ENCODE measurements at regions not wholly inside any gene's neighbourhood (a gene's known extent, or its start where the extent isn't known, plus 50 kb on each side); places are given as distances from the start of the nearest gene placed in this dataset.

GRCh38 chr6:50102676-50103075 is 52.9 kb upstream of the DEFB112 start:
- no peak overlapping the region for H3K4me3 Mint-ChIP-seq
- H3K36me3 Mint-ChIP-seq = no peaks in the 10 kb centered on the region
- no peaks in the 10 kb centered on the region for H3K4me1 ChIP-seq (ENCODE audit: control insufficient read depth in 1 of 2, extremely low read depth in 1 of 2, insufficient read depth in 2 of 2, low read length in 2 of 2)
- ChIA-PET POLR2A (no interaction called here), CTCF (no interaction called here)
- H3K9me3 Mint-ChIP-seq = peaks cover 4 to 14% (median 7%) of the 10 kb centered on the region in 3 donors
- ATAC-seq (replicated peaks in 1 of 4) (no peak), DNase-seq (no peak)
- no peaks in the 10 kb centered on the region for H3K27me3 ChIP-seq (replicated peaks in 1 of 2; ENCODE audit: control insufficient read depth in 2 of 2, extremely low read depth in 1 of 2, insufficient read depth in 2 of 2, low read length in 1 of 2)
- H3K36me3 ChIP-seq (ENCODE audit: control insufficient read depth in 2 of 2, extremely low read depth in 1 of 2, insufficient read depth in 1 of 2, low read length in 1 of 2) = no peaks in the 10 kb centered on the region
- no peaks in the 10 kb centered on the region for H3K4me1 Mint-ChIP-seq
- no peak overlapping the region for H3K4me3 ChIP-seq (ENCODE audit: control insufficient read depth in 1 of 2, extremely low read depth in 1 of 2, low read length in 1 of 2)
- H3K27me3 Mint-ChIP-seq = no peaks in the 10 kb centered on the region
- H3K27ac Mint-ChIP-seq = no peak overlapping the region
- no peaks in the 10 kb centered on the region for H3K9me3 ChIP-seq
- H3K27ac ChIP-seq (ENCODE audit: low read length) = no peak overlapping the region

GRCh38 chr6:50110587-50110986 is 60.9 kb upstream of the DEFB112 start:
- no CpG with 5 or more reads among the region's 2 CpGs for WGBS (ENCODE audit: insufficient coverage)
- Mint-ChIP-seq H3K27ac (no peak overlapping the region), H3K27me3 (no peaks in the 10 kb centered on the region), H3K9me3 (peaks cover 4 to 6% (median 4%) of the 10 kb centered on the region in 3 donors), H3K4me3 (no peak overlapping the region), H3K4me1 (no peaks in the 10 kb centered on the region), H3K36me3 (no peaks in the 10 kb centered on the region)
- DNase-seq (no peak), ATAC-seq (replicated peaks in 1 of 4) (no peak)
- H3K27me3 ChIP-seq (replicated peaks in 1 of 2; ENCODE audit: control insufficient read depth in 2 of 2, extremely low read depth in 1 of 2, insufficient read depth in 2 of 2, low read length in 1 of 2) = no peaks in the 10 kb centered on the region
- no peaks in the 10 kb centered on the region for H3K9me3 ChIP-seq
- no peaks in the 10 kb centered on the region for H3K4me1 ChIP-seq (ENCODE audit: control insufficient read depth in 1 of 2, extremely low read depth in 1 of 2, insufficient read depth in 2 of 2, low read length in 2 of 2)
- POLR2A ChIA-PET = no interaction called here
- CTCF ChIA-PET = no interaction called here
- no peaks in the 10 kb centered on the region for H3K36me3 ChIP-seq (ENCODE audit: control insufficient read depth in 2 of 2, extremely low read depth in 1 of 2, insufficient read depth in 1 of 2, low read length in 1 of 2)
- H3K4me3 ChIP-seq (ENCODE audit: control insufficient read depth in 1 of 2, extremely low read depth in 1 of 2, low read length in 1 of 2) = no peak overlapping the region
- no peak overlapping the region for H3K27ac ChIP-seq (ENCODE audit: low read length)

- DNase-seq (no peak), ATAC-seq (replicated peaks in 1 of 4) (no peak)
- H3K9me3 Mint-ChIP-seq = peaks cover 0 to 4% (median 0%) of the 10 kb centered on the region in 3 donors
- Histone ChIP-seq H3K27ac (ENCODE audit: low read length) (no peak overlapping the region), H3K36me3 (ENCODE audit: control insufficient read depth in 2 of 2, extremely low read depth in 1 of 2, insufficient read depth in 1 of 2, low read length in 1 of 2) (no peaks in the 10 kb centered on the region), H3K9me3 (no peaks in the 10 kb centered on the region), H3K4me3 (ENCODE audit: control insufficient read depth in 1 of 2, extremely low read depth in 1 of 2, low read length in 1 of 2) (no peak overlapping the region), H3K4me1 (ENCODE audit: control insufficient read depth in 1 of 2, extremely low read depth in 1 of 2, insufficient read depth in 2 of 2, low read length in 2 of 2) (no peaks in the 10 kb centered on the region), H3K27me3 (replicated peaks in 1 of 2; ENCODE audit: control insufficient read depth in 2 of 2, extremely low read depth in 1 of 2, insufficient read depth in 2 of 2, low read length in 1 of 2) (no peaks in the 10 kb centered on the region)
- H3K27me3 Mint-ChIP-seq = no peaks in the 10 kb centered on the region
- H3K36me3 Mint-ChIP-seq = no peaks in the 10 kb centered on the region
- ChIA-PET CTCF (no interaction called here), POLR2A (no interaction called here)
- no peaks in the 10 kb centered on the region for H3K4me1 Mint-ChIP-seq
- H3K27ac Mint-ChIP-seq = no peak overlapping the region
- H3K4me3 Mint-ChIP-seq = no peak overlapping the region
- WGBS (ENCODE audit: insufficient coverage) = 55% methylated on average over 4 of the region's 8 CpGs
Observed at GRCh38 chr6:50112981-50113857, 63.5 kb upstream of the DEFB112 start.

- no peaks in the 10 kb centered on the region for H3K4me1 ChIP-seq (ENCODE audit: control insufficient read depth in 1 of 2, extremely low read depth in 1 of 2, insufficient read depth in 2 of 2, low read length in 2 of 2)
- H3K27me3 ChIP-seq (replicated peaks in 1 of 2; ENCODE audit: control insufficient read depth in 2 of 2, extremely low read depth in 1 of 2, insufficient read depth in 2 of 2, low read length in 1 of 2) = no peaks in the 10 kb centered on the region
- no peak overlapping the region for H3K27ac ChIP-seq (ENCODE audit: low read length)
- H3K4me3 ChIP-seq (ENCODE audit: control insufficient read depth in 1 of 2, extremely low read depth in 1 of 2, low read length in 1 of 2) = no peak overlapping the region
- no peaks in the 10 kb centered on the region for H3K36me3 ChIP-seq (ENCODE audit: control insufficient read depth in 2 of 2, extremely low read depth in 1 of 2, insufficient read depth in 1 of 2, low read length in 1 of 2)
- ChIA-PET POLR2A (no interaction called here), CTCF (no interaction called here)
- Mint-ChIP-seq H3K27me3 (no peaks in the 10 kb centered on the region), H3K36me3 (no peaks in the 10 kb centered on the region), H3K4me3 (no peak overlapping the region), H3K4me1 (no peaks in the 10 kb centered on the region), H3K9me3 (peaks cover 0 to 6% (median 5%) of the 10 kb centered on the region in 3 donors), H3K27ac (no peak overlapping the region)
- DNase-seq (no peak), ATAC-seq (replicated peaks in 1 of 4) (no peak)
- WGBS (ENCODE audit: insufficient coverage) = 79% methylated on average over 2 of the region's 2 CpGs
- no peaks in the 10 kb centered on the region for H3K9me3 ChIP-seq
Observed at GRCh38 chr6:50116390-50116789, 66.7 kb upstream of the DEFB112 start.

- DNase-seq (no peak), ATAC-seq (replicated peaks in 1 of 4) (no peak)
- CTCF ChIA-PET = no interaction called here
- no peak overlapping the region for H3K27ac ChIP-seq (ENCODE audit: low read length)
- peaks cover 0 to 6% (median 5%) of the 10 kb centered on the region in 3 donors for H3K9me3 Mint-ChIP-seq
- no peak overlapping the region for H3K4me3 Mint-ChIP-seq
- 100% methylated on average over 1 of the region's 4 CpGs for WGBS (ENCODE audit: insufficient coverage)
- H3K9me3 ChIP-seq = no peaks in the 10 kb centered on the region
- no peaks in the 10 kb centered on the region for H3K36me3 Mint-ChIP-seq
- H3K27me3 Mint-ChIP-seq = no peaks in the 10 kb centered on the region
- no peak overlapping the region for H3K27ac Mint-ChIP-seq
- no peaks in the 10 kb centered on the region for H3K36me3 ChIP-seq (ENCODE audit: control insufficient read depth in 2 of 2, extremely low read depth in 1 of 2, insufficient read depth in 1 of 2, low read length in 1 of 2)
- H3K4me3 ChIP-seq (ENCODE audit: control insufficient read depth in 1 of 2, extremely low read depth in 1 of 2, low read length in 1 of 2) = no peak overlapping the region
- H3K4me1 ChIP-seq (ENCODE audit: control insufficient read depth in 1 of 2, extremely low read depth in 1 of 2, insufficient read depth in 2 of 2, low read length in 2 of 2) = no peaks in the 10 kb centered on the region
- H3K4me1 Mint-ChIP-seq = no peaks in the 10 kb centered on the region
- no peaks in the 10 kb centered on the region for H3K27me3 ChIP-seq (replicated peaks in 1 of 2; ENCODE audit: control insufficient read depth in 2 of 2, extremely low read depth in 1 of 2, insufficient read depth in 2 of 2, low read length in 1 of 2)
- POLR2A ChIA-PET = no interaction called here
Observed at GRCh38 chr6:50116797-50117542, 67.2 kb upstream of the DEFB112 start.

- Mint-ChIP-seq H3K9me3 (peaks cover 2 to 6% (median 5%) of the 10 kb centered on the region in 3 donors), H3K4me1 (no peaks in the 10 kb centered on the region), H3K4me3 (no peak overlapping the region), H3K27ac (no peak overlapping the region), H3K27me3 (no peaks in the 10 kb centered on the region), H3K36me3 (no peaks in the 10 kb centered on the region)
- Histone ChIP-seq H3K27ac (ENCODE audit: low read length) (no peak overlapping the region), H3K9me3 (no peaks in the 10 kb centered on the region), H3K4me3 (ENCODE audit: control insufficient read depth in 1 of 2, extremely low read depth in 1 of 2, low read length in 1 of 2) (no peak overlapping the region), H3K36me3 (ENCODE audit: control insufficient read depth in 2 of 2, extremely low read depth in 1 of 2, insufficient read depth in 1 of 2, low read length in 1 of 2) (no peaks in the 10 kb centered on the region), H3K4me1 (ENCODE audit: control insufficient read depth in 1 of 2, extremely low read depth in 1 of 2, insufficient read depth in 2 of 2, low read length in 2 of 2) (no peaks in the 10 kb centered on the region), H3K27me3 (replicated peaks in 1 of 2; ENCODE audit: control insufficient read depth in 2 of 2, extremely low read depth in 1 of 2, insufficient read depth in 2 of 2, low read length in 1 of 2) (no peaks in the 10 kb centered on the region)
- ATAC-seq (replicated peaks in 1 of 4) = no peak
- ChIA-PET CTCF (no interaction called here), POLR2A (no interaction called here)
- 33% methylated on average over 1 of the region's 3 CpGs for WGBS (ENCODE audit: insufficient coverage)
- DNase-seq = no peak
Observed at GRCh38 chr6:50120300-50120699, 70.6 kb upstream of the DEFB112 start.

Data from T-cell (primary cell).